Activated CD4-positive, alpha-beta T cell treated with anti-CD3 and anti-CD28 coated beads for 48 hours (primary cell): ENCODE measurements at regions not wholly inside any gene's neighbourhood (a gene's known extent, or its start where the extent isn't known, plus 50 kb on each side); places are given as distances from the start of the nearest gene placed in this dataset.
"Not testable (repeated sequence)": the region's sequence is repeated elsewhere in the genome, so short reads cannot be mapped to it uniquely, and the experiment has no call there.

Experiments
- DNase-seq: peaks from one replicate; pipeline ENCODE4 v3.0.0-alpha.2; 2020

DNA sequence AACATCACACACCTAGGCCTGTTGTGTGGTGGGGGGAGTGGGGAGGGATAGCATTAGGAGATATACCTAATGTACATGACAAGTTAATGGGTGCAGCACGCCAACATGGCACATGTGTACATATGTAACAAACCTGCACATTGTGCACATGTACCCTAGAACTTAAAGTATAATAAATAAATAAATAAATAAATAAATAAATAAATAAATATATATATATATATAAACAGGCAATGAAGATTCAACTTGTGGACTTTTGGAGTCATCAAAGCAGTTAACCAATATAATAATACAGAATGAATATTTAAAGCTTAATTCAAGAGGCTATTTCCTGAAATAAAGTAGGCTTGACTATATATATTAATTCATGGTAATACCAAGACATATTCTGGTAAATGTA lies 167.0 kb downstream of the FOXD2 start:
- not testable (repeated sequence) for DNase-seq

DNA sequence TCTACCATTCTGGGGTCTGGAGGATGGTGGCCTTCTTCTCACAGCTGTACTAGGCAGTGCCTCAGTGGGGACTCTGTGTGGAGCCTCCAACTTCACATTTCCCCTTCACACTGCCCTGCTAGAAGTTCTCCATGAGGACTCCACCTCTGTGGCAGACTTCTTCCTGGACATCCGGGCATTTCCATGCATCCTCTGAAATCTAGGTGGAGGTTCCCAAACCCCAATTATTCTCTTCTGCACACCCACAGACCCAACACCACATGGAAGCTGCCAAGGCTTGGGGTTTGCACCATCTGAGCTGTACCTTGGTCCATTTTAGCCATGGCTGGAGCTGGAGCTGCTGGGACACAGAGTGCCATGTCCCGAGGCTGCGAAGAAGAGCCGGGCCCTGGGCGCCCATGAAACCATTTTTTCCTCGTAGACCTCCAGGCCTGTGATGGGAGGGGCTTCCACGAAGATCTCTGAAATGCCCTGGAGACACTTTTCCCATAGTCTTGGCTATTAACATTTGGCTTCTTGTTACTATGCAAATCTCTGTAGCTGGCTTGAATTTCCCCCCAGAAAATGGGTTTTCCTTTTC lies 170.5 kb downstream of the FOXD2 start:
- no peak for DNase-seq

DNA sequence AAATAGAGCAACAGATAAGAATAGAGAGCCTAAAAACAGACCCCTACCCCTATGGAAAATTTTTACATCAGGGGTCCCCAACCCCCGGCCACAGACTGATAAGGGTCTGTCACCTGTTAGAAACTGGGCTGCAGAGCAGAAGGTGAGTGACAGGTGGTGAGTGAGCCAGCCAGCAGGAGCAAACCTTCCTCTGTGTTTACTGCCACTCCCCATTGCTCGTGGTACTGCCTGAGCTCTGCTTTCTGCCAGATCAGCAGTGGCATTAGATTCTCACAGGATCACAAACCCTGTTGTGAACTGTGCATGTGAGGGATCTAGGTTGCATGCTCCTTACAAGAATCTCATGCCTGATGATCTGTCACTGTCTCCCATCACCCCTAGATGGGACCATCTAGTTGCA lies 174.1 kb downstream of the FOXD2 start:
- DNase-seq = no peak

DNA sequence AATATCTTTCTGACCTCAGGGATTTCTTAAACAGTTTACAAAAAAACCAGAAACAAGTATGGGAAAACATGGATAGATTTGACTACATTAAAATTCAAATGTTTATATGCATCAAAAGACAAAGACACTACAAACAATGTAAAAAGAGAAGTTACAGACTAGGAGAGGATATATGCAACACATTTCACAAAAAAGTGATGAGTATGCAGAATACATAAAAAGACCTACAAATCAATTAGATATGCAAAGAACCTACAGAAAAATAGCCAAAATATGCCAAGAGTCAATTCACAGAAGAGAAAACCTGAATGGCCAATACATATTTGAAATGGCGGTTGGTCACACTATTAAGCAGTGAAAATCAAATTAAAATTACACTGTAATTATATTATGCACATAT lies 175.0 kb downstream of the FOXD2 start:
- DNase-seq = no peak

DNA sequence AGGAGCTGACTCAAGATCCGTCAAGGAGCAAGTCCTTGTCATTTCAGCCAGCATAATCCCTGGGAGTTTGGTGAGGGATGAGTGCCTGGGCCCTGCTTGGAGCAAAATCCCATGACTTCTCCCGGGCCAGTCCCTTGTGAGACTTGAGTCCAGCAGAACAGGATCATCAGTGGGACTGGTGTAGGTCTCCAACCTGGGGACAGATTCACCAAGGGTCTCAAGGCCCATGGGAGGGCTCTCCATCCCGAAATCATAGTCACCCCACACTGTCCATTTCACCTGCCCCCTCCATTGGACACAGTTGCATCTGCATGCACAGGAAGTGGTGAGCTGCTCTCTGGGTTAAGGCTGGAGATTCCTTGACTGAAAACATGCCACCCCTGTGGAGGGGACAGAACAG lies 178.2 kb downstream of the FOXD2 start:
- DNase-seq = no peak

DNA sequence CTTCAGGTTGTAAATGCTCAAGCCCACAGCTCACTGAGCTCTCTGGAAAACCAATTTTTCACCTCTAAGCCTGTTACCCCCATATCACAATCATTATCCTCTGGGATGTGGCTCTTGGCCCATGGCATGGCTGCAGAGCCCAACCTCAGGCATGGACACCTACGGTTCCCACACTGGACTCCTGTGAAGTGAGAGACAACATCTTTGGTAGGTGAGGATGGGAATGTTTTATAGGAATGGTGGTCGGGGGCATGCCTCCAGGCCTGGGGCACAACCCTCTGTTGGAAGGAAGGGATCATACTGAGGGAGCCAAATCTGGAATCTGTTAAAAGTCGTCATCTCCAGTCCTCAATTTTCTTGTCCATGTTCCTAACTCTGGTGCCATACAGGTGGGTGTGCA lies 179.1 kb downstream of the FOXD2 start:
- no peak for DNase-seq

DNA sequence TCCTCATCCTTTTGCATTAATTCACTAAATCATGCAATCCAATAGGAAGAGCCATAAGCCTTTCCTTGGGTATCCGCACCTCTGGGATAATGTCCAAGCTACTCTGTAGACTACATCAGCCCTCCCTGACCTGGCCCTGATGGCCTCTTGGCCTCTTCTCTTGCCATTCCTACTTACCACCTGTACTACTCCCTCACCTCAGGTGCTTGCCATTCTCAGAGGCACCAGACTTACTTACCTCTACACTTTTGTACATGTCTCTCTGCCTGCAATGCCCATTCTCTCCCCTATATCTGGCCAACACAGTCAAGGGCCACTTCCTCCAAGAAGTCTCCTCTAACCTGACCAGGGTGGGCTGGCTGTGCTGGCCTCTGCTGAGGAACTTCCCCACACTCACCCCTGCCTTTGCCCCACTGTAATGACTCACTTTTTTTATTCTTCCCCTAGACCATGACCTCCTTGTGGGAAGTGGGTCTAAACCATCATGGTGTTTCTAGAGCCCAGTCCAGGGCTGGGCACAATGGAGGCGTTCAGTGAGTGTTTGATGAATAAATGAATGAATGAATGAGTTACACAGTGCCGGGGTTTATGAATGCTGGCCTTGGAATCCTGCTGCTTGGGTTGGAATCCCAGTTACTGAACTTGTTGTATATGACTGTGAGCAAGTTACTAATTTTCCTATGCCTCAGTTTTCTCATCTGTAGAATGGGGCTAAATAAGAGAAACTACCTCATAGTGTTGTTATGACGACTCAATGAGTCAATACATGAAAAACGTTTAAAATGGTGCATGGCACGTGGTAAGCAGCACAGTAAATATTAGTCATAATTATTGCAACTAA lies 179.8 kb downstream of the FOXD2 start:
- DNase-seq = no peak

DNA sequence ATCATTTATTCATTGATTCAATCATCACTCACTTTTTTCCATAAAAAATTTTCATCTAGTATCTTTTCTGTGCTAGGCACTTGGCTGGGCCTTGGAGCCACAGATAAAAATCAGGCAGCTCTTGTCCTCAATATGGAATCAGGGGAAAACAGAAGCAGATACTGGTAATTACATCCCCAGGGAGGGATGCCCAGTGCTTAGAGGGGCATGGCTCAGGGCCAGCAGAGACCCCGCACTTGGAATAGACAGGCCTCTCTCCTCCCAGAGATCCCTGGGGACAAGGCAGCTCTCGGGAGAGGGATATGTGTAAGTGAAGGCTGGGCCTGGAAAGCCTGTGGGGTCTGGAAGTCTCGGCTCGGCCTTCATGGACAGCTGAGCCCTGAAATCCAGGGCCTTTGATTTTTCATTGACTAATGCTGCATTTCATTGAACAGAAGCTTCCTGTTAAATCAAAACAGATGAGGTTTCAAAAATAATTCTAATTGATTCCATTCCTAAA lies 180.4 kb downstream of the FOXD2 start:
- DNase-seq = no peak

DNA sequence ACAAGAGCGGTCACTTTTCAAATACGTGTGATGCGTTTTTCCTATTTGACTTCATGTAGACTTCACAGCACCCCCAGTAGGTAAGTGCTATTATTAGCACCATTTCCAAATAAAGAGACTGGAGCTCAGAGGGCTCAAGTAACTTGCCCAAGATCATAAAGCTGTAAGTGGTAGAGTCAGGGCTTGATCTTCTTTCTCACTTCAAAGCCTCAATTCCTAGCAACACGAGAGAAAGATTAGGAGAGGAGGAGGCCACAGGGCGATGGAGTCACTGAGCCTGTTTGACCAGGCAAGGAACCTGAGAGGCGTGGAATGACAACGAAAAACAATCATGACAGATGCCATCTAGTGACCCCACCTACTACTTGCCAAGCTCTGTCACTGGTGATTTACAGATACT lies 181.0 kb downstream of the FOXD2 start:
- no peak for DNase-seq

DNA sequence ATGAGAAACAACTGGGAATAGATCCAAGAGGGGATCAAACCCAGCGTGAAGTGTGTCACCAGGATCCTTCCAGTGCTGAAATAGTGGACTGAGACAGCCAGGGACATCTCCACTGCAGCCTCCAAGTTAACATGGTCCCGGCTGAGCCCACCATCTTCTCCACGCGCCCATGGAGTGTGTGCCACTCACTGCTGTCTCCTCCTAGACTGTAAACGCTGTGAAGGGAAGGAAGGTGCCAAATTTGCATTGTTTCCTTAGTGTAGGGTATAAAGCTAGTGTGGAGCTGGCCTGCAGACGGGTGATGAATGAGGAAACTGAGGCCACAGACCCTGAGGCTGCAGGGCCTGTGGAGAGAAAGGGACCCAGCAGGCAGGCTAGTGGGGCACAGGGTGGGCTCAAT lies 183.6 kb downstream of the FOXD2 start:
- DNase-seq = no peak

DNA sequence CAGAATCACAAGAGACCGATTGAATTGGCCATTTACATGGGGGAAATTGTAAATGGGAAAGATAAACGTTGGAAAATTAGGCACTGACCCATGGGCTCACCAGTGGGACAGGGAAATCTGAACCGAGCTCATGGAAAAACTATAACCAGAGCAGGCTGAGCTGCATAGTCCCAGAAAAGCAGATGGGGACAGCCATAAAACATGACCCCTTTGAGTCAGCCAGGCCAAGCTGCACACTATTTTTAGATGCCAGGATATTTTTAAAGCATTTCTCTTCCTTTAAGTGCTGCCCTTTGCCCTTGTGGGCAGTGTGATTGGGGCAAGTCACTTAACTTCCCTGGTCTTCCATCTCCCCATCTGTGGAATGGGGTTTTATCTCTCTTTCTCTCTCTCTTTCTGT lies 184.1 kb downstream of the FOXD2 start:
- no peak for DNase-seq

DNA sequence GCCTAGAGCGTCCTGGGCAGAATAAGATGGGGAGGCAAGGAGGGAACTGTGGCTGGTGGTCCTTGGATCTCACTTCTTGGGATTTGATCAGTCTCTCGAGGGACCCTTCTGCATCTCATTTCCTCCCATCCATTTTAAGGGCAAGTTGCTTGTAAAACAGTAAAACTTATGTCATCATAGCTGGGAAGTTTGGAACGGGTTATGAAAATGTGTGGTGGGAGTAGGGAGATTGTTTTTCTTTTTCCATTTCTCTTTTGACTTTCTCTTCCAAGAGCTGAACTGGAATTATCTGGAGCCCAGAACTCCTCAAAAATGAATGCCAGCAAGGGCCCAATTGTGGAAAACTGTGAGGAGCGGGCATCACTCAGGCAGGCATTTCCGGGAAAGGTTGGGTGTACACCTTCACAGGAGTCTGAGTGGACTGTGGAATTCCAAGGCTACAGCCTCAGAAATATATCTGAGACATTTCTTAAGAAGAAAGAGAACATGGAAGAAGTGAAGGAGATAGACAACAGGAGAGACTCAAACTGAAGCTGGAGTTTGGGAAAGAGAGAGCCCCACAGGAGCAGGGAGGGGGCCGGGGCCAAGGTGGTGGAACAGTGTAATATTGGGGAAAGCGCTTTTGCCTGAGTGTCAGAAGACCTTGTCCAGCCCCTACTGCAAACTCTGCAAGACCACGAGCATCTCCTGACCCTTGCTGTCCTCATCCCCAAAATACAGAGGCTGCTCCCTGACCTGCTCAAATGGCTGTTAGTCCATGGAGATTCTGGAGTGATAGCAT lies 185.1 kb downstream of the FOXD2 start:
- DNase-seq = no peak

DNA sequence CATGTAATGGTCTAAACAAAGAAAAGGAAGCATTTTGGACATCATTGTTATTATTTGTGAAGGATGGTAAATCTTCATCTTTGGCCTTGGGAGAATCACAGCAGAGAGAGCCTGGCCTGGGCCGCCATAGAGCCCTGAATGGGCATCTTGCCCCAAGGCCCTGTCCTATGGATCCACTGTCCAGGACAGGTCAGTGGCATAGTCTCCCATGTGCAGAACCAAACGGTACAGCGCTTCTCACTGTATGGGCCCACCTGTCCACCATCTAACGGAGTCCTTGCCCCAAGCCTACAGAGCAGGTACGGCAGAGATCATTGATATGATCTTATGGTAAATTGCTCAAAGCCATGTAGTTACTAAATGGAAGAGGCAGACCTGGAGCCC lies 185.7 kb downstream of the FOXD2 start:
- DNase-seq = no peak

DNA sequence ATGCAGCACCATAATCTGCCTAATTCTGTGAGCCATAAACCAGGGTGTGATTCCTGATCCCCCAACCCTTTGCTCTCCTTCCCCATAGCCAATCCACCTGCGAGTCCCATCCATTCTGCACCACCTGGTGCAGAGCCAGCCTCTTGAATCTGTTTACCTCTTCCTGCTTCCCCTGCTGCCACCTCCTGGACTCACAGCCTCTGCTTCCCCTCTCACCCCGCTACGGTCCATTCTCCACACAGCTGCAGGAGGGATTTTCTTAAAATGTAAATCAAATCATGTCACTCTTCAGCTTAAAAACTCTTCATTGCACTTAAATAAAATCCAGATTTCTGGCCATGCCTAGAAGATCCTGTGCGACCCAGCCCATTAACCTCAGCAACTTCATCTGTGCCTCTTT lies 186.7 kb downstream of the FOXD2 start:
- no peak for DNase-seq

DNA sequence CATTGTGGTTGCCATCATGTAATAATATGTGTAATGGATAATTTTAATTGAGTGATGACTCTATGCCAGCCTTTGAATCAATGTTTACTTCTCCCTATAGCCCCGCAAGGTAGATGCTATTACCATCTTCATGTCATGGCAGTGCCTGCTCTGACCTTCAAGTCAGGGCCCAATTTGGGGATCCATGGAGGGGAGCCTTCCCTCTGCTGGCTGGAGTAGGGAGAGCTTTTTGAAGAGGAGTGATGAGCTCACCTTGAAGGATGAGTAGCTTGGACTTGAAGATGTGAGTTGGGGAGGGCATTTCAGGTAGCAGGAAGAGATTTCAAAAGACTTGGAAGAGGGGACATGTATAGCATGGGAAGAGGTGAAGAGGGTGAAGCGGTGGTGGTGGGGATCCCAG lies 189.2 kb downstream of the FOXD2 start:
- no peak for DNase-seq

DNA sequence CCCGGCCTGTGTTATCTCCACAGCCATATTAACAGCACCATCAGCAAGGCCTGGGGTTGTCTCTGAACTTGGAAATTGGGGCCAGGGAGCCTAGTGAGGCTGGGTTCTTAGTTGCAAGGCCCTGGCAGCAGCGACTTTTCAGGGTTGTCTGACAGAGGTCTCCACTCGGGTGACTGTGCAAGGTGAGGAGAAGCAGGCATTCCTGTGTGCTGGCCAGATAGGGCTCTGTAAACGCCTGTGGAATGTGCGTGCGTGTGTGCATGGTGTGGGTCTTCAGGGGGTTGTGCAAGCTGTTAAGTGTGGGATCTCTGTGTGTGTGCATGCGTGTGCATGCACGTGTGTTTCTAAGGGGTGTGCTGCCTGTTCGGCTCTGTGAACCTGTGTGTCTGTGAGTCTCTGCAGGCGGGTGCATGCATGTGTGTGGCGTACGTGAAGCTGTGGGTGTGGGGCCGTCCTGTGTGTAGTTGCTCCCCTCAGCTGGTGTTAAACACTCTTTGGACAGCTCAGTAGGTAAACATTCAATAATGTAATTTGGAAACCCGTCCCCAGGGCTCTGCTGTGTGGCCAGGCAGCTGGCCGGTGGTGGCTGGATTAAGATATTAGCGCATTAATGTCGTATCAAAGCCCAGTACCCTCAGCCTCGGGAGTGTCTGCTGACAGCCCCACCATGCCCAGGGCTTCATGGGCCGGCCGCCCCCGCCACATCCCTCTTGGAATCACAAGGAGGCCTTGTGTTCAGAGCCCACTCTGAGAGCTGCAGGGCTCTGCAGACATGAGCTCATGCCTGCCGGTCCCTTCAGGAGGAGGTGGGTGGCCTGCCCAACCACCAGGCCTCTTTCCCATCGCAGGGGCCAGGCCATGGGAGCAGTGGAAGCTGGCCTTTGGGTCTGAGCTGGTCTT lies 189.9 kb downstream of the FOXD2 start:
- no peak for DNase-seq

DNA sequence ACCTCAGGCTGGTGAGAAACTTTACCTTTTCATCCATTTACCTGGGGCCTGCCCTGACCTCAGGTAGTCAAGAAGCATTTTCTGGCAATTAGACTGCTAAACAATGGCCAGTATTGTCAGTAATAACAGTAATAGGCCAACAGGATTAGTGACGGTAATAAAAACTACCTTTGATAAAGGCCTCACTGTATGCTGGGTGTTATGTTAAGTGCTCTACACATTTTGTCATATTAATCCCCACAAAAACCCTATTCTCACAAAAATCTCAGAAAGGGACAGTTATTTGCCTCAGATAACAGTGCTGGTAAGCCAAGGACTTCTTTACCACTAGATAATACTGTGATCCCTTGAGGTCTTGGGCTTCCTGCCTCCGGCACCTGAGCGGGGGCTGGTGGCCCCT lies 191.4 kb downstream of the FOXD2 start:
- DNase-seq = no peak

DNA sequence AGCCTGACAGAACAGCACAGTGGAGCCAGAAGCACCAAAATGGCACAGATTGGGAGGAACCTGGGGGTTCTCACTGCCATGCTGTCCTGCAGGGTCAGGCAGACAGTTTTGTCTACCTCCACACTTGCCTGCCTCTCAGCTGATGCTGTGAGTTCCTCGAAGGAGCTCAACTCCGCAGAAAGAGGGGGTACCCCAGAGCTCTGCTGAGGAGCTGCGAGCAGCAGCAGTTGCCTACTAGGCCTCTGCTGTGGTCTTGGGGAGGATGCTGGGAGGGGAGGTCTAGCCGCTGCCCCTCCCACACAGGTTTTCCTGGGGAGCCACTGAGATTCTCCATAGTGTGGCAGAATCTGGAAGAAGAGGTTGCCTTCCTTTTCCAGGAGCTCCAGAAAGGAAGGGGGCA lies 192.5 kb downstream of the FOXD2 start:
- no peak for DNase-seq

DNA sequence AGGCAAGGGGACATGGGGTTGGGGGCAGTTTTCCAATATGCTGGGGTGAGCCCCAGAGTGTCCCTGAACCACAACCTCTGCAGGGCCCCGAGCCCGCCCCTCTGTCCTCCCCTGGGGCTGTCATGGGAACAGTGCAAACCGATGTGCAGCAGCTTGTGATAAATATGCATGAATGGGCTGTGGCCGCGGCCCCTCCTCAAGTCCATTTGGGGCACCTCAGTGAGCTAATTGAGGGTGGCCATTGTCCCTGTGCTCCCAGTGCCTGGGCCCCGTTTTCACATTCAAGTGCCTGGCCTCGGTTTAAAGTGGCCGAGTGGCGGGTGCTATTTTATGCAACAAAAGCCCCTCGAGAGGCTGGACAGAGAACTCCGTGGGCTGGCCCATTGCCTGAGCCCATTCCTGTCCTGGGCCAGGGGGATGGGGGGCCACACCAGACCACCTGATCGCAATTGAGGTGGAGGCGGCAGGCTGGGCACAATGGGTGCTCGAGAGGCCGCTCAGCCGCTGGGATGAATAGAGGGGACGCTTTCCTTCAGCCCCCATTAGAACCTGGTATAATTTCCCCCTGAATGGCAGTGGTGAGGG lies 193.7 kb downstream of the FOXD2 start:
- no peak for DNase-seq

DNA sequence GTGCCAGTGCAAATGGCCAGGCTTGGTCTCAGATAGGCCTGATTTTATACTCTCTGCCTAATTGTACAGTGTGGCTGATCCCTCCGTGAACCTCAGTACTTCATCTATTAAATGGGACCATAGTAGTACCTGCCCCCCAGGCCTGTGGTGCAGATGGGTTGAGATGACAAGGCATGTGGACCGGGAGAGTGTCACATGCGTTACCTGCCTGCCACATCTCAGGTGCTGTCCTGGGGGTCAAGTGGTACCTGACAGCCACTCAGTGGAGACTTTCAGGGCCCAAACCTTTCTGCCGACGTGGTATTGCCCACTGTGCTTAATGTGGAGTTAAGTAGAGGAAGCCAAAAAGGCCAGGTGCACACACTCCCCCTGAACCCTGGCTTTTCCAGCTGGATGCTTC lies 197.3 kb downstream of the FOXD2 start:
- no peak for DNase-seq

DNA sequence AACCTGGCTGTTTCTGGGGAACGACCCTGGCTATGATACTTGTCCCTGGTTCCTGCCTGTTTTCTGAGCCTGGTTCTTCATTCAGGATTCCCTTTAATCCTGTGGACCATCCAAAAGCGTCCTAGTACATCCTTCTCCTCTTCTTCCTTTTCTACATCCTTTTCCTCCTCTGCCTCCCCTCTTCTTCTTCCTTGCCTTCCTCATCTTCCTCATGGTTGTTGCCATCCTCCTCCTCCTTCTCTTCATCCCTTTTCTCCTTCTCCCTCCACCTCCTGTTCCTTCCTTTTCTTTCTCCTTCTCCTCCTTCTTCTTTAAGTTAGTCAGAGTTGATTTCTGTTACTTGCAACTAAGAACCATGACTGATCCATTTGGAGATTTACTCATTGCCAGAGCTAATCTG lies 197.8 kb downstream of the FOXD2 start:
- DNase-seq = no peak

DNA sequence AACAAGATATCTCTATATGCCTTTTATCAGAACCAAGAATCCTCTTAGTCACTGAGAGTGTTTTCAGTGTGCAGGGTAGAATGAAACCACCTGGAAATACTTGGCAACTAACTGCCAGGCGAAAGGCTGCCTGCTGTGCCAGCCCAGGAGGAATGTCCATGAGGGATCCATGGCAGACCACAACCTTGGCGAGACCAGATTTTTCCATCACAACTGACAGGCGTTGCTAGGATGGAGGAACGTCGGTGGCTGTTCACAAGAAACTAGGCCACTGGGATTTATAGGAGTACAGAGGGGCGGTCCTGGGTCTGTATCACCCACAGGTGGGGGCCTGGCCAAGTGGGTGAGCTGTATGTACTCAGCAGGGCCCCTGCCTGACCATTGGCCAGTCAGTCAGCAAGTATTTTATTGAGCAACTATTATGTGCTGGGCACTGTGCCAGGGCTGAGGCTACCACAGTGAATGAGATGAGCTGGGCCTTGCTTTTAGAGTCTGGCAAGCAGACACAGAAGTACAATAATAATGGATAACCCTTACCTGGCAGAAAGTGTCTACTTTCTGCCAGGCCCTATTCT lies 199.4 kb downstream of the FOXD2 start:
- no peak for DNase-seq
